HUES48 (cell line): ENCODE measurements at regions not wholly inside any gene's neighbourhood (a gene's known extent, or its start where the extent isn't known, plus 50 kb on each side); places are given as distances from the start of the nearest gene placed in this dataset.

Source experiments
- H3K27ac ChIP-seq: one replicate; pipeline ENCODE4 v1.7.0; 2013; ENCODE audit warnings: low read depth, low read length, inconsistent platforms
- H3K27me3 ChIP-seq: 2 replicates; pipeline ENCODE4 v1.6.1; 2013; ENCODE audit warnings: mild to moderate bottlenecking, low read length; ENCODE audit not compliant: control insufficient read depth, insufficient read depth
- H3K36me3 ChIP-seq: 2 replicates; pipeline ENCODE4 v1.6.1; 2013; ENCODE audit warnings: low read length; ENCODE audit not compliant: control insufficient read depth, insufficient read depth
- H3K4me1 ChIP-seq: 2 replicates; pipeline ENCODE4 v1.6.1; 2013; ENCODE audit warnings: mild to moderate bottlenecking, low read length; ENCODE audit not compliant: control insufficient read depth, insufficient read depth
- H3K4me3 ChIP-seq: 2 replicates; pipeline ENCODE4 v1.5.1; 2013; ENCODE audit warnings: mild to moderate bottlenecking, low read depth, low read length
- H3K9ac ChIP-seq: 2 replicates; pipeline ENCODE4 v1.6.1; 2013; ENCODE audit warnings: mild to moderate bottlenecking, low read depth, low read length, moderate library complexity
- H3K9me3 ChIP-seq: 2 replicates; pipeline ENCODE4 v1.6.1; 2013; ENCODE audit warnings: low read length; ENCODE audit not compliant: control insufficient read depth, insufficient read depth

- H3K36me3 ChIP-seq: no peaks in the 10 kb centered on the region
- H3K9ac ChIP-seq: no peak overlapping the region
- no peak overlapping the region for H3K27ac ChIP-seq
- H3K27me3 ChIP-seq: no peaks in the 10 kb centered on the region
- H3K9me3 ChIP-seq: no peaks in the 10 kb centered on the region
- H3K4me1 ChIP-seq: no peaks in the 10 kb centered on the region
- no peak overlapping the region for H3K4me3 ChIP-seq
Observed at GRCh38 chr11:27907091-27907490, 200.9 kb downstream of the KIF18A start.

GRCh38 chr11:27904358-27905055, 203.4 kb downstream of the KIF18A start:
- H3K4me3 ChIP-seq: no peak overlapping the region
- no peaks in the 10 kb centered on the region for H3K9me3 ChIP-seq
- H3K4me1 ChIP-seq: no peaks in the 10 kb centered on the region
- no peak overlapping the region for H3K27ac ChIP-seq
- no peak overlapping the region for H3K9ac ChIP-seq
- H3K27me3 ChIP-seq: no peaks in the 10 kb centered on the region
- no peaks in the 10 kb centered on the region for H3K36me3 ChIP-seq

GRCh38 chr11:27902981-27903624, 202.8 kb upstream of the BDNF start:
- no peak overlapping the region for H3K27ac ChIP-seq
- H3K4me1 ChIP-seq: no peaks in the 10 kb centered on the region

GRCh38 chr11:27898166-27898565, 197.9 kb upstream of the BDNF start:
- no peak overlapping the region for H3K4me3 ChIP-seq
- H3K4me1 ChIP-seq: peaks cover 5% of the 10 kb centered on the region; the same call in 1 of the 2 replicates
- H3K9ac ChIP-seq: no peak overlapping the region
- no peaks in the 10 kb centered on the region for H3K36me3 ChIP-seq
- no peaks in the 10 kb centered on the region for H3K27me3 ChIP-seq
- H3K9me3 ChIP-seq: no peaks in the 10 kb centered on the region
- no peak overlapping the region for H3K27ac ChIP-seq

More at GRCh38 chr11:27902981-27903624, 202.8 kb upstream of the BDNF start:
- Histone ChIP-seq H3K36me3 (no peaks in the 10 kb centered on the region), H3K4me3 (no peak overlapping the region), H3K27me3 (no peaks in the 10 kb centered on the region), H3K9me3 (no peaks in the 10 kb centered on the region), H3K9ac (no peak overlapping the region)

- H3K9me3 ChIP-seq: no peaks in the 10 kb centered on the region
- no peaks in the 10 kb centered on the region for H3K27me3 ChIP-seq
- H3K27ac ChIP-seq: no peak overlapping the region
- no peak overlapping the region for H3K9ac ChIP-seq
- peaks cover 5% of the 10 kb centered on the region; the same call in 1 of the 2 replicates for H3K4me1 ChIP-seq
- H3K36me3 ChIP-seq: no peaks in the 10 kb centered on the region
- H3K4me3 ChIP-seq: no peak overlapping the region
Observed at GRCh38 chr11:27896096-27896495, 195.8 kb upstream of the BDNF start.

DNA sequence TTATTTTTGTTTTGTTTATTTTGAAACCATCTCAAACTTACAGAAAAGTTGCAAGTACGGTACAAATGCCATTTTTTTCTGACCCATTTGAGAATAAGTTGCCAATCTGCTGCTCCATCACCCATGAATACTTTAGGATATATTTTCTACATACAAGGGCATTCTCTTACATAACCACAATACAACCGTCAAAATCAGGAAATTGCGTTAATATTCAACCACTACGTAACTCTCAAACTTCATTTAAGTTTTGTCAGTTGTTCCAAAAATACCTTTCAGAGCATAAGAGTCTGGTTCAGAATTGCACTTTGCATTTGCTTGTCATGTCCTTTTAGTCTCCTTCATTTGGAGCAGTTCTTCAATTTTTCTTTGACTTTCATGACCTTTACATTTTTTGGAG, 194.3 kb upstream of the BDNF start:
- Histone ChIP-seq H3K4me1 (peaks cover 5% of the 10 kb centered on the region; the same call in 1 of the 2 replicates), H3K4me3 (no peak overlapping the region), H3K27me3 (no peaks in the 10 kb centered on the region), H3K27ac (no peak overlapping the region), H3K9ac (no peak overlapping the region), H3K9me3 (no peaks in the 10 kb centered on the region), H3K36me3 (no peaks in the 10 kb centered on the region)

DNA sequence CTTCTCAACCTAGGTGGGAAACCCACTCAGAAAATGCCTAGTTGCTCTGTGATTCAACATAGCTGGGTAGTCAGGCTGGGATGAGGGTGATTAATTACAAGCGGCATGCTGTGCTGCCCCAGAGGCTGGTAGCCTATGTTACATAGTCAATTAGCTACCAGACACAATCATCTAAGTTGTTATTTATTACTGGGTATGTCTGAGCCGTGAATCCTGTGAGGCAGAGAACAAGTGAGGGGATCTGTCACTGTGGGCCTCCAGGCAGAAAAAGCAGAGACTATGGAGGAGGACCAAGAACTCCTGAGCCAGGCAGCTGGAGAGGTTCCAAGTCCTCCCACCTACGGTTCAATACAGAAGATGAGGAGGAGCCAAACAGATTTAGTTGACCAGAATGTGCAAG, 186.6 kb upstream of the BDNF start:
- no peak overlapping the region for H3K27ac ChIP-seq
- no peaks in the 10 kb centered on the region for H3K27me3 ChIP-seq
- H3K9me3 ChIP-seq: no peaks in the 10 kb centered on the region
- H3K36me3 ChIP-seq: no peaks in the 10 kb centered on the region
- H3K4me3 ChIP-seq: no peak overlapping the region
- no peaks in the 10 kb centered on the region for H3K4me1 ChIP-seq
- no peak overlapping the region for H3K9ac ChIP-seq

DNA sequence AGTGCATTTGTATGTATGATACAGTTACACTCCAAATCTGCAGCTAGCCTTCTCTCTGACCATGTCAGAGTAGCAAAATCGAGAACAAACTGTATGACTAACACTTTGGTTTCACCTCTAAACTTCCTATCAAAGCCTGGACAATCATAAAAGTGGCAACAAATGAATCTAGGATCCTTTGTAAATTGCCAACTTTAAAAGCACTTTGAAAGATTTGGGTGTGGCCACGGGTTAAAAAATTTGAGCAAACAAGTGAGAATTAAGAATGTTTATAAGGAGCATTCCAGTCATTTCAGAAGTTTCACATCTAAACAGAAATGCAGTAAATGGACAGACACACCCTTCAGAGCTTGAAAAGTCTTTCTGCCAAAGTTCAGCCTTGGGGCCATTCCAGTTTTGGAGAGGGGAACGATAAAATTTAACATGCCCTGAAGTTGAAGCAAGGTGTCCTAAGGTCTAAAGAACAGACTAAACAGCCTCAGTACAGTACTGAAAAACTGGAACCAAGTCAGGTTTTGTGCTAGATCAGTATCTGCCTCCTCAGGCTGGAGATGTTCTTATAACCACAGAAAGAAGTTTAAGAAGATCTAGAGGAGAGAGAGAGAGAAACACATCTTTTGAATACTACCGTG, 181.9 kb upstream of the BDNF start:
- no peaks in the 10 kb centered on the region for H3K36me3 ChIP-seq
- no peaks in the 10 kb centered on the region for H3K9me3 ChIP-seq
- no peak overlapping the region for H3K27ac ChIP-seq
- H3K4me3 ChIP-seq: no peak overlapping the region
- H3K27me3 ChIP-seq: no peaks in the 10 kb centered on the region
- no peak overlapping the region for H3K9ac ChIP-seq
- H3K4me1 ChIP-seq: no peaks in the 10 kb centered on the region

GRCh38 chr11:27875831-27876775, 175.8 kb upstream of the BDNF start:
- Histone ChIP-seq H3K9ac (no peak overlapping the region), H3K27me3 (no peaks in the 10 kb centered on the region), H3K36me3 (no peaks in the 10 kb centered on the region), H3K9me3 (no peaks in the 10 kb centered on the region), H3K4me1 (no peaks in the 10 kb centered on the region), H3K4me3 (no peak overlapping the region), H3K27ac (no peak overlapping the region)

GRCh38 chr11:27874998-27875830, 175.0 kb upstream of the BDNF start:
- H3K4me1 ChIP-seq: no peaks in the 10 kb centered on the region
- no peaks in the 10 kb centered on the region for H3K27me3 ChIP-seq
- no peak overlapping the region for H3K9ac ChIP-seq
- H3K4me3 ChIP-seq: no peak overlapping the region
- H3K36me3 ChIP-seq: no peaks in the 10 kb centered on the region
- no peak overlapping the region for H3K27ac ChIP-seq
- H3K9me3 ChIP-seq: no peaks in the 10 kb centered on the region
